HepG2 (cell line): ENCODE measurements at regions not wholly inside any gene's neighbourhood (a gene's known extent, or its start where the extent isn't known, plus 50 kb on each side); places are given as distances from the start of the nearest gene placed in this dataset.

Experiments used
- ATAC-seq: fragments of 200-7000 bp; cut with Tn5 transposase; 3 replicates; pipeline ENCODE4 v1.9.1; 2020; ENCODE audit warnings: mild to moderate bottlenecking, moderate library complexity
- BruUV-seq: library from RNA; stranded (reverse); fragments of 400-500 nt; replicated peaks from 2 replicates; lab custom pipeline; 2021; lab: Mats Ljungman, UMichigan
- CTCF ChIA-PET: fragments of 300-600 bp; formaldehyde crosslinking; extraction: SDS; loops from one replicate; lab custom pipeline; 2021; ENCODE audit warnings: low total read pairs, inconsistent platforms, low intra/inter-chr PET ratio; lab: Yijun Ruan, JAX
- POLR2A ChIA-PET: fragments of 350-600 bp; sonication (Branson Sonifier 250); formaldehyde crosslinking; loops from one replicate; lab custom pipeline; 2020; ENCODE audit warnings: antibody characterized with exemption, inconsistent platforms; lab: Yijun Ruan, JAX
- DNase-seq: peaks from one replicate; pipeline ENCODE4 v3.0.0-alpha.2; 2015; ENCODE audit warnings: low spot score
- FAIRE-seq: peaks from 3 replicates; lab custom pipeline; 2011; peaks lifted over from hg19 to GRCh38; lab: Jason Lieb, UNC
- H2AFZ ChIP-seq: one replicate; pipeline ENCODE4 v1.6.1; 2011; ENCODE audit warnings: low read length, inconsistent platforms
- H3K27ac ChIP-seq: fragments of 300-600 bp; 3 replicates; pipeline ENCODE4 v1.8.0; 2011; ENCODE audit warnings: mixed run types, mild to moderate bottlenecking, mixed read lengths, low read length, inconsistent platforms; ENCODE audit not compliant: insufficient read depth; ENCODE audit errors: extremely low read length
- H3K27me3 ChIP-seq, 2 experiments: fragments of 200-600 bp in 1 of 2; 2 replicates in 1 of 2; 3 replicates in 1 of 2; pipeline versions ENCODE4 v1.6.0 to v1.8.0; 2011; ENCODE audit warnings: low read length in 2 of 2, mild to moderate bottlenecking in 2 of 2, moderate library complexity in 2 of 2, inconsistent platforms in 1 of 2; ENCODE audit not compliant: insufficient read depth in 2 of 2, control insufficient read depth in 1 of 2
- H3K36me3 ChIP-seq, 2 experiments: fragments of 200-600 bp in 1 of 2; replicated peaks in 1 of 2; 2 replicates in 1 of 2; 3 replicates in 1 of 2; pipeline versions ENCODE4 v1.5.1 to v1.8.0; 2011; ENCODE audit warnings: low read length in 2 of 2, inconsistent platforms in 1 of 2; ENCODE audit not compliant: insufficient read depth in 2 of 2, control insufficient read depth in 1 of 2
- H3K4me1 ChIP-seq: 2 replicates; pipeline ENCODE4 v1.5.1; 2012; ENCODE audit warnings: low read length, inconsistent platforms; ENCODE audit not compliant: insufficient read depth
- H3K4me2 ChIP-seq: 2 replicates; pipeline ENCODE4 v1.6.0; 2011; ENCODE audit warnings: low read depth, low read length, inconsistent platforms
- H3K4me3 ChIP-seq, 3 experiments: fragments of 200-600 bp in 1 of 3; sonication (generic), shearing (Covaris generic) in 1 of 3; replicated peaks in 1 of 3; 2 replicates each; pipeline ENCODE4 v1.5.1; 2011 to 2016; ENCODE audit warnings: low read length in 3 of 3, inconsistent platforms in 2 of 3, low read depth in 2 of 3, mild to moderate bottlenecking in 2 of 3, control low read depth in 1 of 3, mixed read lengths in 1 of 3; ENCODE audit not compliant: insufficient read depth in 1 of 3
- H3K79me2 ChIP-seq: one replicate; pipeline ENCODE4 v1.6.1; 2011; ENCODE audit warnings: low read length, inconsistent platforms; ENCODE audit not compliant: insufficient read depth
- H3K9ac ChIP-seq: 2 replicates; pipeline ENCODE4 v1.6.0; 2011; ENCODE audit warnings: mild to moderate bottlenecking, low read depth, low read length, inconsistent platforms; ENCODE audit not compliant: insufficient read depth
- H3K9me3 ChIP-seq: 2 replicates; pipeline ENCODE4 v1.5.1; 2012; ENCODE audit warnings: mild to moderate bottlenecking, low read length
- H4K20me1 ChIP-seq: 2 replicates; pipeline ENCODE4 v1.6.0; 2011; ENCODE audit warnings: inconsistent platforms, mild to moderate bottlenecking, low read length, moderate library complexity; ENCODE audit not compliant: insufficient read depth
- ATF1 ChIP-seq: IDR thresholded peaks from 2 replicates; pipeline ENCODE4 v1.6.1; 2016; ENCODE audit warnings: mild to moderate bottlenecking, control low read depth
- ATF7-NPFF ChIP-seq: sonication (generic); formaldehyde crosslinking; IDR thresholded peaks from 2 replicates; pipeline ENCODE4 v1.8.1; 2023; ENCODE audit warnings: mild to moderate bottlenecking, low read depth, missing genetic modification reagents, moderate library complexity
- BCLAF1 ChIP-seq: fragments of 450-650 bp; IDR thresholded peaks from 2 replicates; pipeline ENCODE4 v1.6.1; 2017; ENCODE audit warnings: mild to moderate bottlenecking
- BORCS8-MEF2B ChIP-seq: sonication (generic); formaldehyde crosslinking; IDR thresholded peaks from 2 replicates; pipeline ENCODE4 v1.8.0; 2022; ENCODE audit warnings: mild to moderate bottlenecking, missing genetic modification reagents
- GLI4 ChIP-seq: sonication (generic); formaldehyde crosslinking; IDR thresholded peaks from 2 replicates; pipeline ENCODE4 v1.5.1; 2020; ENCODE audit warnings: missing genetic modification reagents, mild to moderate bottlenecking, moderate library complexity, borderline replicate concordance
- REL ChIP-seq: sonication (generic); formaldehyde crosslinking; conservative IDR thresholded peaks from 2 replicates; pipeline ENCODE4 v1.8.0; 2022; ENCODE audit warnings: mild to moderate bottlenecking, missing genetic modification reagents, moderate library complexity
- REXO4 ChIP-seq: sonication (generic); formaldehyde crosslinking; IDR thresholded peaks from 2 replicates; pipeline ENCODE4 v1.8.0; 2022; ENCODE audit warnings: missing genetic modification reagents, mild to moderate bottlenecking, borderline replicate concordance
- SRSF1 ChIP-seq: fragments of 200-400 bp; formaldehyde crosslinking; optimal IDR thresholded peaks from 2 replicates; pipeline ENCODE3; 2017; ENCODE audit warnings: mild to moderate bottlenecking, low read depth, low read length, moderate library complexity
- ZBTB3 ChIP-seq: sonication (generic); formaldehyde crosslinking; IDR thresholded peaks from 2 replicates; pipeline ENCODE4 v1.4.0; 2020; ENCODE audit warnings: low read depth, mild to moderate bottlenecking, moderate library complexity, missing genetic modification reagents, borderline replicate concordance
- ZEB1 ChIP-seq: IDR thresholded peaks from 2 replicates; pipeline ENCODE4 v1.6.1; 2012; ENCODE audit warnings: mild to moderate bottlenecking, low read depth, inconsistent platforms; ENCODE audit not compliant: insufficient replicate concordance
- ZFP36L1 ChIP-seq: sonication (generic); formaldehyde crosslinking; IDR thresholded peaks from 2 replicates; pipeline ENCODE4 v1.8.0; 2022; ENCODE audit warnings: mild to moderate bottlenecking, missing genetic modification reagents, moderate library complexity
- ZNF407 ChIP-seq: sonication (generic); formaldehyde crosslinking; IDR thresholded peaks from one replicate; pipeline ENCODE4 v1.5.1; 2020; ENCODE audit warnings: mild to moderate bottlenecking, missing genetic modification reagents; ENCODE audit errors: not compliant biosample characterization
- WGBS: methylation state at CpG from one replicate; pipeline ENCODE4 v1.1.6; 2017; ENCODE audit warnings: low lambda C conversion rate; 5-methylcytosine and 5-hydroxymethylcytosine counted together
- in situ Hi-C: cut with HindIII; loops from 2 replicates; pipeline ENCODE4 v1.10.0; 2017; ENCODE audit warnings: low pct_unique_long_range_greater_than_20kb; ENCODE audit not compliant: extremely low pct_ligation_motif_present
- intact Hi-C: fragments of 100-400 bp; cut with micrococcal nuclease; formaldehyde crosslinking; loops from one replicate; pipeline ENCODE4 v1.10.0; 2022; ENCODE audit not compliant: unreplicated experiment

GRCh38 chr2:239790313-239790712 lies 234.8 kb downstream of the NDUFA10 start (continued):
- no peak for TF ChIP-seq ZBTB3 (CRISPR knock-in tag)
- TF ChIP-seq ZEB1: no peak
- TF ChIP-seq ATF1 (CRISPR knock-in tag): no peak

- Histone ChIP-seq H4K20me1 (no peaks in the 10 kb centered on the region; the same call in 1 of the 2 replicates), H3K27me3 (peaks cover 5 to 51% of the 10 kb centered on the region in 2 experiments; a peak in 4 of 5 replicates), H3K27ac (no peak overlapping the region), H3K4me3 (no peak overlapping the region), H2AFZ (no peak overlapping the region), H3K9me3 (no peaks in the 10 kb centered on the region), H3K36me3 (no peaks in the 10 kb centered on the region), H3K4me1 (no peaks in the 10 kb centered on the region), H3K79me2 (no peaks in the 10 kb centered on the region), H3K9ac (no peak overlapping the region), H3K4me2 (no peak overlapping the region)
- CTCF ChIA-PET: no interaction called here
- WGBS: 5% methylated on average over 8 of the region's 8 CpGs
- intact Hi-C loops: no loop called here
- POLR2A ChIA-PET: no interaction called here
- no TSS peak for BruUV-seq
- in situ Hi-C loops: no loop called here
- no peak for ATAC-seq
- no peak for DNase-seq
- no peak for FAIRE-seq
- no peak for TF ChIP-seq GLI4
- TF ChIP-seq BCLAF1: no peak
- TF ChIP-seq REXO4 (CRISPR knock-in tag): no peak
- TF ChIP-seq BORCS8-MEF2B: no peak
- TF ChIP-seq ATF7-NPFF (CRISPR knock-in tag): no peak
- no peak for TF ChIP-seq SRSF1
- no peak for TF ChIP-seq REL
- no peak for TF ChIP-seq ZFP36L1 (CRISPR knock-in tag)
- TF ChIP-seq ZNF407 (CRISPR knock-in tag): no peak
These were observed 235.4 kb downstream of the NDUFA10 start for GRCh38 chr2:239789711-239790110.
